Hepatic stellate cell (primary cell): ENCODE measurements at regions not wholly inside any gene's neighbourhood (a gene's known extent, or its start where the extent isn't known, plus 50 kb on each side); places are given as distances from the start of the nearest gene placed in this dataset.
"Not testable (repeated sequence)": the region's sequence is repeated elsewhere in the genome, so short reads cannot be mapped to it uniquely, and the experiment has no call there.

Source experiments
- DNase-seq: peaks from one replicate; pipeline ENCODE4 v3.0.0; 2011; ENCODE audit warnings: low spot score

DNA sequence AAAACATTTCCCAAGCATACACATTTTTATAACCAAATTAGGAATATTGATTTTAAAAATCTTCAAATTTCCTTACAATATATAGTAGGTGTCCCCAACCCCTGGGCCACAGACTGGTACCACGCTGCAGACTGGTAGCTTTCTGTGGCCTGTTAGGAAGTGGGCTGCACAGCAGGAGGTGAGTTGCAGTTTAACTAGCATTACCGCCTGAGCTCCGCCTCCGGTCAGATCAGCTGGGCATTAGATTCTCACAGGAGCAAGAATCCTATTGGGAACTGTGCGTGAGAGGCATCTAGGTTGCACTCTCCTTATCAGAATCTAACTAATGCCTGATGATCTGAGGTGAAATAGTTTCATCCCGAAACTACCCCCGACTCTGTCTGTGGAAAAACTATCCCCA, 62.1 kb downstream of the ZWINT start:
- DNase-seq: no peak

DNA sequence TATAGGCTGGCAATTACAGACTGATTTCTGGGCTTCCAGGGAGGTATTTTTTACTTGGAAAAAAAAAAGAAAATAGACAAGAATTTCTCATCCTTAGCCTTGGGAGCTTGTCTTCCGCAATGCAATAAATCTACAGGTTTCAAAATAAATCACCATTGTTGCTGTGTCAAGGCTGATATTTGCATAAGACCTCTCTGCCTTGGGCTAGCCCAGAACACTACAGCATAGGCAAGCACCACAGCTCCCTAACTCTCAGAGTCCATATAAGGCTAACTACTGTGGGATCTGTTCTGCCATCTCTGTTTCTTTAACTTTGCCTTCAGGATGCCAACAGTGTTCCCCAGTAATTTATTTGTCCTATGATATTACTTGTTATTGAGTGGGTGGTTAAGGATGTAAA, 64.4 kb downstream of the ZWINT start:
- DNase-seq: no peak

DNA sequence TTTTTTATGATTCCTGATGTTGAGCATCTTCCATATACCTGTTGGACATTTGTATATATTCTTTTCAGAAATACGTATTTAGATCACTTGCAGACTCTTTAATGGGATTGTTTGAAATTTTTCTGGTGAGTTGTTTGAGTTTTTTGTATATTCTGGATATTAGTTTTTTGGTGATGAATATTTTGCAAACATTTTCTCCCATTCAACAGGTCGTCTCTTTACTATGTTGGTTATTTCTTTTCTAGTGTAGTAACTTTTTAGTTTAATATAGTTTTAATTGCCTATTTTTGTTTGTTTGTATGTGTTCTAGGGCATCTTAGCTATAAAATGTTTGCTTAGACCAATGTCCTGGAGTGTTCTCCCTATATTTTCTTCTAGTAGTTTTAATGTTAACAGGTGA, 72.7 kb downstream of the ZWINT start:
- DNase-seq: no peak

DNA sequence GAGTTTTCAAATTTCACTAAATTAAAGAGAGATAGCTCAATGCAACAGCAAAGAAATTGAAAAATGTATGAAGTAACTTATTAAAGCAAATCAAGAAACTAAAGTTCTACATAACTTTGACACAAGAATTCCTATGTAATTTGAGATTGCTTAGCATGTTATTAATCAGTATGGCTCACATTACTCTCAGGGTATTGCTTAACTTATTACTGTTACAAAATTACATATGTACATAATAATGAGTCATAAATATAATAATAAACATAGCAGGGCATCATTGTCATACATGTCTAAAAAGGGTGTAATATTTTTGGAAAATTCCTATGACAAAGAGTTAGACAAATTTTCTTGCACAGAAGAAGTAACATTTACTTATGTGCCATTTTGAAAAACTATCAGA, 75.0 kb downstream of the ZWINT start:
- DNase-seq: no peak

DNA sequence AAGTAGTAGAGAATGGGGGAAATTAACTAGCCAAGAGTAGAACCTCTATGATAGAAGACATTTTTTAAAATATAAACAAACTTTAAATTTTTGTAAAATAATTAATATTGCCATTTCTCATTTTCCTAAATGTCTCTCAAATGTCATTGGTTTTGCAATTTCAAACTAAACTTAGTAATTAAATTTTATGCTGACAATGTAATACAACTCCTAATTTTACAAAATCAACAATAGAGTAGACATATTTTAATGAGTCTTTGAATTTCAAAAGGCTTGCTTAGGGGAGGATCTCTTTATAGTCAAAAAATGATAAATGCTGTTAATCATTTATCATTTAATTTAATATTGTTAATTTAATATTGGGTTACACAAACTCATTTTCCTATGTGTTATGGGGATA, 81.8 kb downstream of the ZWINT start:
- no peak for DNase-seq

DNA sequence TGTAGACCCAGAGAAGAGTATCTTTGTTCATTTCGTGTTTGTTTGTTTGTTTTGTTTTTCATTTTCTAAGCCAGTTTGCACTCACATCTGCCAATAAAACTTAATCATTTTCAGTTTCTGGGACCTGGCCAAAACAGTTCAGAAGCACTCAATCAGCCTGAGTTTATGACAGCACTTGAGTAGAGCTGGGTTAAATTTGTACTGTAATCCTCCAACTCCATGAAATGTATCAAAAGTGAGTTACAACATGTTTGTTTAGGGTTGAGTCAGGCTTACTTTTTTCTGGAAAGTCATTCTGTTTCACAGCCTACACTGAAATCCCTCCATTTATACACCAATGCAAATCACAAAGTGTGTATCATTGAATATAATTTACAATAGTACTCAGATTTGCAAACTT, 91.9 kb downstream of the ZWINT start:
- DNase-seq: no peak

DNA sequence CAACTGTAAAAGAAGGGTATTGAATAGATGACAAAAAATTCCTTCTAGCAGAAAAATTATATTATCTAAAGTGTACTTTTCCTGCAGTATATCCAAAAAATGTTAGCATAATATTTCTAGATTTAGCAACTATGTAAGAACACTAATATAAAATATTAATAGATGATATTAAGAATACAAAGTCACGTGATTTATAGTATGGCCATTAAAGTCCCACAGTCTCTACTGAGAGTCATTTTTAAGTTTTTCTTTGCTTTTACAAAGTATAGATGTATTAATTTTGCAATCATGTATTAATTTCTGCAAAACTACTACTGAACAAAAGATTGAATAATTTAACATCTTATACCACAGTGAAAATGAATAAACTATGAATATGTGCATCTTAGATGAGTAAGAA, 94.9 kb downstream of the ZWINT start:
- DNase-seq: no peak

DNA sequence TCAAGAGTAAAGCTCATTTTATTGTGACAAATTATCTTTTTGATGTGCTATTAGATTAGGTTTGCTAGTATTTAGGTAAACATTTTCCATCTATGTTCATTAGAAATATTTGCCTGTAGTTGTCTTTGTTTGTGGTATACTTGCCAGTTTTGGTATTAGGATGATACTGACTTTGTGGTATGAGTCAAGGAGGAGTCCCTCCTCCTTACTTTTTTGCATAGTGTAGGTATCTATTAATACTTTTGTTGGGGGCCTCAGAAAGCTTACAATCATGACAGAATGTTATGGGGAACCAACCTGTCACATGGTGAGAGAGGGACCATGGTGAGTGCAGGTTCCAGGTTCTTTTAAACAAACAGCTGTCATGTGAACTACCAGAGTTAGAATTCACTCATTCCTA, 102.1 kb downstream of the ZWINT start:
- DNase-seq: no peak

DNA sequence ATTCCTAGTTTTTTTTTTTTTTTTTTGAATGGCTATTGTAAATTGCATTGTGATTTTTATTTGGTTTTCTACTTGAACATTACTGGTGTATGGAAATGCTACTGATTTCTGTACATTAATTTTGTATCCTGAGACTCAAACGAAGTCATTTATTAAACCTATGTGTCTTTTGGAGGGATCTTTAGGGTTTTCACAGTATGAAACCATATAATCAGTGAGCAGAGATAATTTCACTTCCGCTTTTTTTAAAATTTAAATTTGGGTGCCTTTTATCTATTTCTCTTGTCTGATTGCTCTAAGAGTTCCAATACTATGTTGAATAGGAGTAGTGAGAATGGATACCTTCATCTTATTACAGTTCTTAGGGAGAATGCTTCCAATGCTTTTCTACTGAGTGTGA, 102.7 kb downstream of the ZWINT start:
- no peak for DNase-seq

DNA sequence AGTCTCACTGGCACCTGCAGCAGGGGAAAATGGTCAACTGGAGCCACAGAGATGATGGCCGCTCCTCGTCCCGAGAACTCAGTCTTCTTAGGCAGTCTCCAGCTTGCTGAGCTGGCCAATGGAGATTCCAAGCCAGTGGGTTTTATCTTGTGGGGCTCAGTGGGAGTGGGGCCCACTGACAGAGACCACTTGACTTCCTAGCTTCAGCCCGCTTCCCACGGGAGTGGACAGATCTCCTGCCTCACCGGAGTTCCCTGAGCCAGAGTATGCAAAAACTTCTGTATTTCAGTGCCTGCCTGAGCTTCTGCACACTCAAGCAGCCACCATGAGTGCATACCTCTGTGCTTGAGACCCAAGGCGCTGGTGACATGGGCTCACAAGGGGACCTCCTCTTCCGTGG, 105.8 kb downstream of the ZWINT start:
- no peak for DNase-seq

DNA sequence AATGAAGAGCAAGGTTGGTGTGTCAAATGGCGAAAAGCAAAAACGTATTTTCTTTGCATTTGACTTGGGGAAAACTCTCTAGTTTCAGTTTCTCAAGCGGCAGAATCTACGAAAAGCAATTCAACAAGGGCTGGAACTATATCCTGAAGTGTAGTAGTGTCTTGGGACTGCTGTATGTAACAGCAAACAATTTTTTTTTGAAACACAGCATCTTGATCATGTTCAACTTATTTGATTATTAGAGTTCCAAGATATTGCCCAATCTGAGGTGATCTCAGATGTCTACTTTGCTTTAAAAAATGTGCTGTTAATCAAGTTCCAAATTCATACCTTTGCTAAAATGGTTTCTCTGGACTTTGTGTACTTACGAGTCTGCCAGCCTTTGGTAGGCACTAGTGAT, 120.6 kb downstream of the ZWINT start:
- no peak for DNase-seq

DNA sequence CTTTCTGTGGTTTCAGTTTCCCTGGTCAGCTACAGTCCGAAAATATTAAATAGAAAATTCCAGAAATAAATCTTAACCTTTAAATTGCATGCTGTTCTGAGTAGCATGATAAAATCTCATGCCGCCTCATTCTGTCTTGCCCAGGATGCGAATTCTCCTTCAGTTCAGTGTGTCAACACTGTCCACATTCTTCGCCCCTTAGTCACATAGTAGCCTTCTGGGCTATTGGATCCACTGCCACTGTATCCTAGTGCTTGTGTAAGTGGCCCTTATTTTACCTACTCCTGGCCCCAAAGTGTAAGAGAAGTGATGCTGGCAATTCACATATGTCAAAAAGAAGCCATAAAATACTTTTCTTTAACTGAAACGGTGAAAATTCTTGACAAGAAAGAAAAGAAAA, 129.6 kb downstream of the ZWINT start:
- no peak for DNase-seq

DNA sequence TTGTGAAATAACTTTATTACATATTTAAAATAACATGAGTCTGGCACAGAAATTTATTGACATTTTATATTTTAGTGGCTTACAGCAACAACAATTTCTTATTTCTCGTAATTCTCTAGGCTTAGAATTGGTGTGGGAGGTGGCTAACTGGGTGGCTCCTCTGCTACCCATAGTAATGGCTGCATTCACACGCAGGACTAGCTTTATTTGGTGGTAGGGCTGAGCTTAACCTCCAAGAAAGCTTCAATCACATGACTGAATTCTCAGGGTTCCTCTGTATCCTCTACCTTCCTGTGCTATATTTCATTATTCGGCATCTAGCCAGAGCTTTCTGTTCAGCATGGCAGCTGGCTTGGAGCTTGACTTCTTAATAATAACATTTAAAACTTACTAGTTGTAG, 138.8 kb downstream of the ZWINT start:
- no peak for DNase-seq

DNA sequence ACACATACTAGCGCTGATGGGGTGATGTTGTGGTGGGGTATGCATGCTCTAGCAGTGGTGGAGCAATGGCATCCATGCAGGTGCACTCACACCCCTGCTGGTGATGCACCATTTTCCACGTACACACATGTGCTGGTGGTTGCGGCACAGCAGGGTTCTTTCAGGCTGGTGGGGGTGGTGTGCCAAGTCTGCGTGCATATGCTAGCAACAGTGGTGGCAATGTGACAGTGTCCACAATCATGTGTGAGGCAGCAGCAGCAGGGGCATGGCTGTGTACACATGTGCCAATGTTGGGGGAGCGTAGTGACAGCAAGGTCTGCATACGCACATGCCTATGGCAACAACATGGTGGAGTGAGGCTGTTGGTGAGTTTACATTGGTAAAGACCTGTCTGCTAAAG, 148.1 kb downstream of the ZWINT start:
- no peak for DNase-seq

DNA sequence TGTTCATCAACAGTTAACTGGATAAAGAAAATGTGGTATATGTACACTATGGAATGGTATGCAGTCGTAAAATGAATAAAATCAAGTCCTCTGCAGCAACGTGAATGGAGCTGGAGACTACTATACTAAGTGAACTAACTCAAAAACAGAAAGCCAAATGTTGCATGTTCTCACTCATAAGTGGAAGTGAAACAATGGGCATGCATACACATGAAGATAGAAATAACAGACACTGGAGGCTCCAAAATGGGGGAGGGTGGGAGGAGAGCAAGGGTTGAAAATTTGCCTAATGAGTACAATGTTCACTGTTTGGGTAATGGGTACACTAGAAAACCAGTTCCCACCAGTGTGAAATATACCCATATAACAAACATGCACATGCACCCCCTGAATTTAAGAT, 179.5 kb downstream of the ZWINT start:
- no peak for DNase-seq

DNA sequence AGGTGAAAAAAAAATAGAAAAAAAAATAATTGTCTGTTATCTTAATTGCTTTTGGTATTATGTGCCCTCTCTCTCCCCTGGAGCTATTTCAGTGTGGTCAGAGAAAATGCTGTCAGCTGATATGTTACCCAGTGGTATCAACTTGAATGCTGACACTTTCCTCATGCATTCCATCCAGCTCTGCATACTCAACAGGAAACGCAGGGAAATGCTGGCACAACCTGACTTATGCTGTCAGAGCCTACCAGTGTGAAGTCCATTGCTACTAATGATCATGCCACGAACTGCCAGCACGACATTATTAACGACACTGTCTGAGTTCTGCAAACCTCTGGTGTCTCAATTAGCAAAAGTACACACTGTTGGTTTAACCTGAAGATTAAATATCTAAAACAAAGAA, 182.8 kb downstream of the ZWINT start:
- no peak for DNase-seq

DNA sequence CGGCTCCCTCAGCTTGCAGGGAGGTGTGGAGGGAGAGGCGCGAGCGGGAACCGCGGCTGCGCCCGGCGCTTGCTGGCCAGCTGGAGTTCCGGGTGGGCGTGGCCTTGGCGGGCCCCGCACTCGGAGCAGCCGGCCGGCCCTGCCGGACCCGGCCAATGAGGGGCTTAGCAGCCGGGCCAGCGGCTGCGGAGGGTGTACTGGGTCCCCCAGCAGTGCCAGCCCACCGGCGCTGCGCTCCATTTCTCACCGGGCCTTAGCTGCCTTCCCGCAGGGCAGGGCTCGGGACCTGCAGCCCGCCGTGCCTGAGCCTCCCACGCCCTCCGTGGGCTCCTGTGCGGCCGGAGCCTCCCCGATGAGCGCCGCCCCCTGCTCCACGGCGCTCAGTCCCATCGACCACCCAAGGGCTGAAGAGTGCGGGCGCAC, 206.0 kb downstream of the ZWINT start:
- not testable (repeated sequence) for DNase-seq

DNA sequence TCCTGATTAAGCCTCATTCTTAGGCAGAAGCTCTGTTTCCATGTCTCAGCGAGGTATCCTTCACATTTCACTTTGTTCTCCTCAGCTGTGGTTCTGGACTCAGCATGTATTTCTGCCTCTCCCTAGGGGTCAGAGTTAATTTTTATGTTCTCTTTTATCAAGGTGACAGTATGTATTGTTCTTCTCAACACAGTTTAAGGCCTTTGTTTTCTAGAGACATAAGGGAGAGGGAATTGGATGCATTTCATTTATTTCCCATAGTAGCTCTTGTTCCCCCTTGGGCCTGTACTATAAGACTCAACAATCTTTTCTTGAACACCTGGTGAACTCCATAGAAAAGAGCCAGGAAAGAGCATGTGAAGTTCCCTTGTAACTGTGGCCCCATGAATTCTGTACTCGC, 214.3 kb downstream of the ZWINT start:
- DNase-seq: no peak

DNA sequence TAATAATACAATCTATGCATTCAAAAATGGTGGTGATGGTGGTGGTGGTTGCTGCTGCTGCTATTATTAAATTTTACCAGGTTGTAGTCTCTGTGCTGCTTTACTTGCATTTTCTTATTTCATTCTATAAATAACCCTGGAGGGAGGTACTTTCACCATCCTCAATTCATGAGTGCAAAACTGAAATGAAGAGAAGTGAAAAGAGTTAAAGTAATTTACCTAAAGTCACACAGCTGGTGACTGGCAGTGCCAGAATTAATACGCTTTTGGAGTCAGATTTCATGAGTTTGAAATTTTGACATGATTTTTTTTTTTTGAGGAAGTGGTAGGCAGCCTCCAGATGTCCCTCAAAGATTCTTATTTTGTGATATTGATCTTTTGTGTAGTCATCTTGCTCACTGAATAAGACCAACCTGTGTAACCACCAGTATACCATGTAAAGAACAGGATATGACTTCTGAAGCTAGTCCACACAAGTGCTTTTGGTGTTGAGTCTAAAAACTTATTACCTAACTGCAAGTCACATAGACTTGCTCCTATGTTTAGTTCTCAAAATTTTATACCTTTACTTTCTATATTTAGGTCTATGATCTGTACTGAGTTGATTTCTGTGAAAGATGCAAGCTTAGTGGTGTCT, 218.8 kb downstream of the ZWINT start:
- DNase-seq: no peak

DNA sequence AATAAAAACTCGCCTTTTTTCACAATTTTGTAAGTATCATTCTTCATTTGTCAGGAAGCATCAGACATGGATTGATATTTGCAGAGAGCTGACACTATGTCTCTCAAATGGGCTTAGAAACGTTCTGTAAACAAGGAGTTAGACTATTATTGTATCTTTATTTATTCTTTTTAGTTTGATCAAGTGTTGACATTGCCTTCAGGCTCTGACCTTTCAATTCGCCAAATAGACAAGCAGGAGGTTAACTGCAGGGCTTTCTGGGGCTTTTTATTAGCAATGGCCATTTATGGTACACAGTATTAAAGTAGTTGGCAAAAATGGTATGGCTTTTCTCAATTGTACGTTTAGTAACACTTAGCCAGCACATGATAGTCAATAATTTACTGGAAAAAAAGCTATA, 221.7 kb downstream of the ZWINT start:
- no peak for DNase-seq

DNA sequence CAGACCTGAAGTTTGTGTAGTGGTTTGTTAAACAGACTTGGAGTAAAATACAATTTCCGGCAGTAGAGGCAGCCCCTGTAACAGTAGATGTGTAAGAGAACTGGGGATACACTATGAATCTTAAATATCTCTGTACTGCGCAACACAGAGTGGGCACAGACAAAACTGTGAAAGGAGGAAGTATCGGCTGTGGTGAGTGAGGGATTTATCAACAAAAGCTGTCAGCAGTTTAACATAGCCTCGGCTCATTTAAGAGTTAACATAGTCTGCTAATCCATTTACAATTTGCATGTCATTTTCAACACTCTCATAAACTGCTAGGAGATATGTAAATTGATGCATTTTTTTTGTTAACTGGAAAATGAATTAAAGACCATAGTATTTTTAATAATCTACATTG, 225.2 kb downstream of the ZWINT start:
- no peak for DNase-seq

DNA sequence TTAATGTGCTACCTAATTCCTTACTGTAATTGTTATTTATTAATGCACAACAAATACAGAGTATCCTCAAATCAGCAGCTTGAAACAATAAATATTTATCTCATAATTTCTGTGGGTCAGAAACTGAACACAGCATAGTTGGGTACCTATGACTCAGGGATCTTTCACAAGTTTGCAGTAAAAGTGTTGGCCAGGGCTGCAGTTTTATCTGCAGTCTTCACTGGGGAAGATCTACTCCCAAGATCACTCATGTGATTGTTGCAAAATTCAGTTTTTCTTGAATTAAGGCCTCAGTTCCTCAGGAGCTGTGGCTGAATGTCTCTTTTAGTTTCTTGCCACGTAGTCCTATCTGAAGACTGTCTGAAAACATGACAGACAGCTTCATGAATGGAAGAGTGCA, 237.8 kb downstream of the ZWINT start:
- DNase-seq: no peak

DNA sequence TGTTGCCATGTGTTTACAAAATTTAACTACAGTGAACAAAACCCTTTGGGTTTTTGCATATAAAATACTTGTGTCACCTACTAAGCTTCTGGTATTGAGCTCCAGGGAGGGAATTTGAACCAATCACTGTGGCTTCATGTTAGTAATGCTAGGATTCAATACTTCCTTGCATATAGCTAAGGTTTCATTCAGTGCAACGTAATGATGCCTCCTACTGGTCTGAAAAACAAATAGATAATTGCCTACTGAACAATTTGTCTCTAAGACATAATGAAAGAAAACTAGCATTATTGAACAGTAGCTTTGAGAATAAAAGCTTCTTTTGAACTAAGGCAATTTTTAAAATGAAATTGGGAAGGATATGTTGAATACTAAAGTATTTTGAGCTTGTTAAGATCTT, 244.4 kb downstream of the ZWINT start:
- no peak for DNase-seq

DNA sequence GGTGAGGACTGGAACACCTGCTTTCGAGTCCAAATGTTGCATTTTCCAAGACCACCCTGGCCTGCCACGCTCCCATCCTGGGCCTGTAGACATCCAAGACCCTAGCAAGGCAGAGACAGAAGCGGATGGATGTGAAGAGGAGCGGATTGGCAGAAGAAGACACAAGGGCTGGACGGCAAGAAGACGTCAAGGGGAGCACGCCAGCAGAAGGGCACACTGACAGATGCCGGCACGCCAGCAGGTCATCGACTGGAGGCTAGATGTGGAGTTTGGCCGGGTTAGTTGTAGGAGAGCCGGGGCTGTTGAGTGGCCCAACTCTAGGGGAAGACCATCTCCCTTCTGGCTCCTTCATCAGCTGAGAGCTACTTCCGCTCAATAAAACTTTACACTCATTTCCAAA, 251.6 kb downstream of the ZWINT start:
- DNase-seq: no peak

DNA sequence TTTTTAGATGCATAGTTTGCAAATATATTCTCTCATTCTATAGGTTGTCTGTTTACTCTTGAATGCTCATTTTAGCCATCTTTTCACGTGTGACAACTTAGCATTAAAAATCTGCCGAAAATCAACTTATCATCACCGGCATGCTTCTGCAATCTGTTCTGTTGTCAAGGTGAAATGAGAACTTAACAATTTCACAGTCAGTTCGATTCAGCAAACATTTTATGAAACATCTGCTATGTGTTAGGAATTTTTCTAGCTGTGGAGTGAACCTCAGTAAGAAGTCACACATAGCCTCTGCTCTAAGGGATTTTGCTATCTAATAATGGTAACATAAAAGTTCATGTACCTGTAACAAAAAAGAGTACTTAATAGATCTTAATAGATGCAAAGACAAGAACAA, 256.1 kb downstream of the ZWINT start:
- no peak for DNase-seq
